GM12878 (cell line): ENCODE measurements at regions not wholly inside any gene's neighbourhood (a gene's known extent, or its start where the extent isn't known, plus 50 kb on each side); places are given as distances from the start of the nearest gene placed in this dataset.

Experiments
- ATAC-seq: fragments of 200-7000 bp; cut with Tn5 transposase; 3 replicates; pipeline ENCODE4 v1.9.1; 2020; ENCODE audit warnings: mild to moderate bottlenecking, moderate library complexity
- BruUV-seq: library from RNA; stranded (reverse); fragments of 400-500 nt; replicated peaks from 2 replicates; lab custom pipeline; 2021; lab: Mats Ljungman, UMichigan
- CTCF ChIA-PET: fragments of 300-600 bp; sonication (Branson Sonifier 250); formaldehyde crosslinking; extraction: SDS; loops from one replicate; lab custom pipeline; 2021; ENCODE audit warnings: inconsistent platforms; lab: Yijun Ruan, JAX
- POLR2A ChIA-PET: fragments of 350-600 bp; formaldehyde crosslinking; extraction: SDS; loops from one replicate; lab custom pipeline; 2021; ENCODE audit warnings: inconsistent platforms; lab: Charles Lee
- RAD21 ChIA-PET: fragments of 300-600 bp; sonication (Branson Sonifier 250); formaldehyde crosslinking; loops from one replicate; lab custom pipeline; 2023; ENCODE audit warnings: antibody characterized with exemption; ENCODE audit not compliant: unreplicated experiment; lab: Charles Lee
- SMC1A ChIA-PET: fragments of 300-600 bp; sonication (Branson Sonifier 250); formaldehyde crosslinking; loops from one replicate; lab custom pipeline; 2023; ENCODE audit not compliant: unreplicated experiment, uncharacterized antibody; lab: Charles Lee
- DNase-seq: peaks from one replicate; pipeline ENCODE4 v3.0.0-alpha.2; 2011; ENCODE audit warnings: low read depth, low spot score
- FAIRE-seq: peaks from 3 replicates; lab custom pipeline; 2011; peaks lifted over from hg19 to GRCh38; lab: Jason Lieb, UNC
- H2AFZ ChIP-seq: 2 replicates; pipeline ENCODE4 v1.6.0; 2011; ENCODE audit warnings: low read depth, low read length, control low read depth; ENCODE audit not compliant: control insufficient read depth
- H3K27ac ChIP-seq: 2 replicates; pipeline ENCODE4 v1.5.1; 2011; ENCODE audit warnings: control low read depth; ENCODE audit not compliant: control insufficient read depth, insufficient read depth
- H3K27me3 ChIP-seq, 2 experiments: replicated peaks in 1 of 2; 2 replicates each; pipeline versions ENCODE4 v1.6.0 to v1.6.1; 2011; ENCODE audit warnings: low read length in 1 of 2; ENCODE audit not compliant: control insufficient read depth in 2 of 2, insufficient read depth in 2 of 2
- H3K36me3 ChIP-seq, 2 experiments: 2 replicates each; pipeline ENCODE4 v1.5.1; 2011; ENCODE audit warnings: low read length in 1 of 2; ENCODE audit not compliant: control insufficient read depth in 2 of 2, insufficient read depth in 2 of 2
- H3K4me1 ChIP-seq: 2 replicates; pipeline ENCODE4 v1.6.1; 2011; ENCODE audit warnings: mild to moderate bottlenecking, low read length, moderate library complexity, mixed read lengths; ENCODE audit not compliant: control insufficient read depth, insufficient read depth
- H3K4me2 ChIP-seq: 2 replicates; pipeline ENCODE4 v1.6.0; 2011; ENCODE audit warnings: control low read depth; ENCODE audit not compliant: control insufficient read depth, insufficient read depth
- H3K4me3 ChIP-seq: fragments of 200-600 bp; sonication (generic); 2 replicates; pipeline ENCODE4 v1.5.1; 2016
- H3K79me2 ChIP-seq: 2 replicates; pipeline ENCODE4 v1.6.0; 2011; ENCODE audit warnings: low read length; ENCODE audit not compliant: control insufficient read depth, insufficient read depth
- H3K9ac ChIP-seq: 2 replicates; pipeline ENCODE4 v1.8.0; 2011; ENCODE audit warnings: low read length, control low read depth, mixed read lengths; ENCODE audit not compliant: control insufficient read depth, insufficient read depth
- H3K9me3 ChIP-seq: replicated peaks from 3 replicates; pipeline ENCODE4 v1.5.1; 2011; ENCODE audit warnings: mild to moderate bottlenecking, low read length; ENCODE audit not compliant: control insufficient read depth, insufficient read depth
- H4K20me1 ChIP-seq: 2 replicates; pipeline ENCODE4 v1.6.0; 2011; ENCODE audit not compliant: control insufficient read depth, insufficient read depth
- ATF7 ChIP-seq: fragments of 450-650 bp; IDR thresholded peaks from 2 replicates; pipeline ENCODE4 v1.6.1; 2016; ENCODE audit warnings: low read depth, mild to moderate bottlenecking
- CHD2 ChIP-seq: IDR thresholded peaks from 2 replicates; pipeline ENCODE4 v1.6.1; 2011; ENCODE audit warnings: low read depth, low read length, improper control_type of control experiment, borderline replicate concordance
- MYC ChIP-seq: IDR thresholded peaks from 2 replicates; pipeline ENCODE4 v1.6.1; 2011; ENCODE audit warnings: mild to moderate bottlenecking, low read length, moderate library complexity, inconsistent platforms; ENCODE audit not compliant: insufficient read depth, insufficient replicate concordance, insufficient read length, severe bottlenecking
- NRF1 ChIP-seq: conservative IDR thresholded peaks from 2 replicates; pipeline ENCODE4 v1.6.1; 2011; ENCODE audit warnings: mild to moderate bottlenecking, low read depth, low read length, improper control_type of control experiment
- RAD21 ChIP-seq: IDR thresholded peaks from 2 replicates; pipeline ENCODE4 v1.6.1; 2011; ENCODE audit warnings: mild to moderate bottlenecking, low read depth, low read length, moderate library complexity; ENCODE audit not compliant: insufficient read depth
- RBBP5 ChIP-seq: fragments of 200-600 bp; sonication (generic); conservative IDR thresholded peaks from 2 replicates; pipeline ENCODE4 v1.6.1; 2016
- RCOR1 ChIP-seq: conservative IDR thresholded peaks from 2 replicates; pipeline ENCODE4 v1.6.1; 2012; ENCODE audit warnings: low read depth, low read length, improper control_type of control experiment
- SIN3A ChIP-seq: IDR thresholded peaks from 2 replicates; pipeline ENCODE4 v1.6.1; 2012; ENCODE audit warnings: low read depth, low read length, improper control_type of control experiment
- SUZ12 ChIP-seq: fragments of 200-600 bp; sonication (generic); IDR thresholded peaks from one replicate; pipeline ENCODE4 v1.6.1; 2018; ENCODE audit warnings: antibody characterized with exemption, mild to moderate bottlenecking; ENCODE audit not compliant: unreplicated experiment
- TCF12 ChIP-seq: IDR thresholded peaks from 2 replicates; pipeline ENCODE4 v1.6.1; 2011; ENCODE audit warnings: low read depth, mild to moderate bottlenecking, low read length
- USF1 ChIP-seq: IDR thresholded peaks from 2 replicates; pipeline ENCODE4 v1.6.1; 2011; ENCODE audit warnings: borderline replicate concordance, low read depth, mild to moderate bottlenecking, moderate library complexity, mixed read lengths, low read length; ENCODE audit not compliant: insufficient read depth; ENCODE audit errors: extremely low read length
- ZNF622 ChIP-seq: fragments of 450-650 bp; IDR thresholded peaks from 2 replicates; pipeline ENCODE4 v1.6.1; 2017; ENCODE audit warnings: mild to moderate bottlenecking, inconsistent platforms
- WGBS: methylation state at CpG from one replicate; pipeline ENCODE4 v1.1.6; 2016; ENCODE audit warnings: low lambda C conversion rate; ENCODE audit not compliant: insufficient replicate concordance, insufficient coverage; ENCODE audit errors: missing lambda C conversion rate; 5-methylcytosine and 5-hydroxymethylcytosine counted together
- in situ Hi-C: fragments of 300-500 bp; cut with MboI; formaldehyde crosslinking; loops from 9 replicates; pipeline ENCODE4 v1.14.3; 2018; ENCODE audit warnings: mixed read lengths
- intact Hi-C: fragments of 100-400 bp; cut with micrococcal nuclease; formaldehyde crosslinking; loops from one replicate; pipeline ENCODE4 v1.14.2; 2022; ENCODE audit not compliant: unreplicated experiment

- POLR2A ChIA-PET = no interaction called here
- ATAC-seq (no peak), FAIRE-seq (no peak), DNase-seq (no peak)
- Histone ChIP-seq H3K79me2 (no peaks in the 10 kb centered on the region), H3K27me3 (no peaks in the 10 kb centered on the region), H2AFZ (no peak overlapping the region), H3K9ac (no peak overlapping the region), H3K9me3 (no peaks in the 10 kb centered on the region), H3K27ac (no peak overlapping the region), H4K20me1 (no peaks in the 10 kb centered on the region), H3K4me2 (no peak overlapping the region), H3K4me3 (no peak overlapping the region), H3K4me1 (no peaks in the 10 kb centered on the region), H3K36me3 (no peaks in the 10 kb centered on the region)
- CTCF ChIA-PET = no interaction called here
- SMC1A ChIA-PET = no interaction called here
- BruUV-seq = no TSS peak
- in situ Hi-C loops (no loop called here), intact Hi-C loops (no loop called here)
- WGBS = 95% methylated on average over 1 of the region's 1 CpG
- RAD21 ChIA-PET = no interaction called here
- TF ChIP-seq TCF12 (no peak), RCOR1 (no peak), SIN3A (no peak), RAD21 (no peak), SUZ12 (no peak), CHD2 (no peak), RBBP5 (no peak), NRF1 (no peak), ATF7 (no peak), ZNF622 (no peak), USF1 (no peak), MYC (no peak)
- TF ChIP-seq, all 136 proteins: peak for 0
These were observed 409.0 kb downstream of the TUSC7 start for GRCh38 chr3:117118604-117119003.
